ENCODE measurements at regions not wholly inside any gene's neighbourhood (a gene's known extent, or its start where the extent isn't known, plus 50 kb on each side); places are given as distances from the start of the nearest gene placed in this dataset.

- no peak for TF ChIP-seq CTCF (IDR thresholded peaks at IDR 0.05)
- Mint-ChIP-seq H3K4me3 (no peak overlapping the region), H3K4me1 (ENCODE audit: low read depth) (peaks cover 10% of the 10 kb centered on the region), H3K36me3 (ENCODE audit: low read depth) (no peaks in the 10 kb centered on the region), H3K9me3 (no peaks in the 10 kb centered on the region), H3K27ac (no peak overlapping the region), H3K27me3 (ENCODE audit: insufficient read depth) (peaks cover 42% of the 10 kb centered on the region)
- no peak for DNase-seq
Measured at GRCh38 chr11:45343444-45343843, 57.3 kb upstream of the SYT13 start.

- Mint-ChIP-seq H3K4me1 (ENCODE audit: low read depth) (peaks cover 10% of the 10 kb centered on the region), H3K27me3 (ENCODE audit: insufficient read depth) (peaks cover 32% of the 10 kb centered on the region), H3K4me3 (no peak overlapping the region), H3K9me3 (no peaks in the 10 kb centered on the region), H3K36me3 (ENCODE audit: low read depth) (no peaks in the 10 kb centered on the region), H3K27ac (no peak overlapping the region)
- no peak for TF ChIP-seq CTCF (IDR thresholded peaks at IDR 0.05)
- no peak for DNase-seq
Measured at GRCh38 chr11:45341372-45341771, 55.2 kb upstream of the SYT13 start.

- Mint-ChIP-seq H3K27me3 (ENCODE audit: insufficient read depth) (peaks cover 21% of the 10 kb centered on the region), H3K4me3 (peak overlapping the region; percentile 78), H3K36me3 (ENCODE audit: low read depth) (no peaks in the 10 kb centered on the region), H3K4me1 (ENCODE audit: low read depth) (peaks cover 10% of the 10 kb centered on the region), H3K9me3 (no peaks in the 10 kb centered on the region), H3K27ac (no peak overlapping the region)
- TF ChIP-seq CTCF (IDR thresholded peaks at IDR 0.05), result peak; percentile 97
- peak; percentile 78 for DNase-seq
Measured at GRCh38 chr11:45339729-45340519, 53.8 kb upstream of the SYT13 start.

GRCh38 chr11:45337583-45338360, 51.6 kb upstream of the SYT13 start:
- no peak overlapping the region for H3K27ac Mint-ChIP-seq
- no peak overlapping the region for H3K4me3 Mint-ChIP-seq
- H3K36me3 Mint-ChIP-seq (ENCODE audit: low read depth), result no peaks in the 10 kb centered on the region
- TF ChIP-seq CTCF (IDR thresholded peaks at IDR 0.05), result no peak
- H3K9me3 Mint-ChIP-seq, result no peaks in the 10 kb centered on the region
- no peak for DNase-seq
- H3K4me1 Mint-ChIP-seq (ENCODE audit: low read depth), result peaks cover 21% of the 10 kb centered on the region
- H3K27me3 Mint-ChIP-seq (ENCODE audit: insufficient read depth), result peaks cover 14% of the 10 kb centered on the region

- H3K36me3 Mint-ChIP-seq (ENCODE audit: low read depth), result no peaks in the 10 kb centered on the region
- peaks cover 18% of the 10 kb centered on the region for H3K27me3 Mint-ChIP-seq (ENCODE audit: insufficient read depth)
- no peak overlapping the region for H3K4me3 Mint-ChIP-seq
- TF ChIP-seq CTCF (IDR thresholded peaks at IDR 0.05), result no peak
- no peak for DNase-seq
- no peaks in the 10 kb centered on the region for H3K9me3 Mint-ChIP-seq
- H3K4me1 Mint-ChIP-seq (ENCODE audit: low read depth), result peaks cover 31% of the 10 kb centered on the region
- no peak overlapping the region for H3K27ac Mint-ChIP-seq
Measured at GRCh38 chr11:45336136-45336535, 50.0 kb upstream of the SYT13 start.

All from HFFc6 (cell line).